DND-41 (cell line): ENCODE measurements at regions not wholly inside any gene's neighbourhood (a gene's known extent, or its start where the extent isn't known, plus 50 kb on each side); places are given as distances from the start of the nearest gene placed in this dataset.

Experiments
- ATAC-seq: fragments of 200-7000 bp; cut with Tn5 transposase; 3 replicates; pipeline ENCODE4 v1.9.1; 2021; ENCODE audit warnings: low read depth; ENCODE audit not compliant: insufficient read depth
- DNase-seq: peaks from one replicate; pipeline ENCODE4 v3.0.0-alpha.2; 2020
- H2AFZ ChIP-seq: 2 replicates; pipeline ENCODE4 v1.6.0; 2012; ENCODE audit warnings: low read depth, low read length
- H3K27ac ChIP-seq: 2 replicates; pipeline ENCODE4 v1.5.1; 2012; ENCODE audit warnings: low read length, inconsistent platforms
- H3K27me3 ChIP-seq: fragments of 200-600 bp; sonication (generic); 2 replicates; pipeline ENCODE4 v1.6.0; 2012; ENCODE audit warnings: low read length, mild to moderate bottlenecking, inconsistent platforms; ENCODE audit not compliant: insufficient read depth, poor library complexity
- H3K36me3 ChIP-seq: 2 replicates; pipeline ENCODE4 v1.5.1; 2012; ENCODE audit warnings: low read length, inconsistent platforms; ENCODE audit not compliant: insufficient read depth
- H3K4me1 ChIP-seq: 2 replicates; pipeline ENCODE4 v1.5.1; 2012; ENCODE audit warnings: mild to moderate bottlenecking, low read length; ENCODE audit not compliant: insufficient read depth
- H3K4me2 ChIP-seq: 2 replicates; pipeline ENCODE4 v1.6.0; 2012; ENCODE audit warnings: mild to moderate bottlenecking, moderate library complexity, low read length, inconsistent platforms; ENCODE audit not compliant: insufficient read depth
- H3K4me3 ChIP-seq, 2 experiments: fragments of 200-600 bp in 1 of 2; shearing (Covaris generic) in 1 of 2; 2 replicates each; pipeline ENCODE4 v1.5.1; 2012 to 2016; ENCODE audit warnings: inconsistent platforms in 2 of 2, low read length in 2 of 2, mild to moderate bottlenecking in 2 of 2, low read depth in 1 of 2, moderate library complexity in 1 of 2
- H3K79me2 ChIP-seq: 2 replicates; pipeline ENCODE4 v1.6.0; 2012; ENCODE audit warnings: low read length, inconsistent platforms; ENCODE audit not compliant: insufficient read depth
- H3K9ac ChIP-seq: 2 replicates; pipeline ENCODE4 v1.6.0; 2012; ENCODE audit warnings: low read depth, mild to moderate bottlenecking, inconsistent platforms, low read length, moderate library complexity
- H3K9me3 ChIP-seq: 2 replicates; pipeline ENCODE4 v1.5.1; 2012; ENCODE audit warnings: low read length, moderate library complexity, mild to moderate bottlenecking, inconsistent platforms; ENCODE audit not compliant: insufficient read depth, severe bottlenecking
- H4K20me1 ChIP-seq: 2 replicates; pipeline ENCODE4 v1.6.0; 2012; ENCODE audit warnings: low read length; ENCODE audit not compliant: insufficient read depth
- CTCF ChIP-seq: IDR thresholded peaks from 2 replicates; pipeline ENCODE4 v1.5.1; 2012; ENCODE audit warnings: borderline replicate concordance, low read length, moderate library complexity, mild to moderate bottlenecking; ENCODE audit not compliant: poor library complexity, severe bottlenecking; ENCODE audit errors: extremely low read depth
- EZH2 ChIP-seq: IDR thresholded peaks from 3 replicates; pipeline ENCODE4 v1.6.1; 2012; ENCODE audit warnings: borderline replicate concordance, low read depth, mild to moderate bottlenecking, moderate library complexity, low read length, inconsistent platforms; ENCODE audit not compliant: severe bottlenecking

- DNase-seq (no peak), ATAC-seq (peak; percentile 78)
- Histone ChIP-seq H3K4me2 (no peak overlapping the region), H3K27ac (no peak overlapping the region), H2AFZ (no peak overlapping the region), H4K20me1 (no peaks in the 10 kb centered on the region), H3K9me3 (no peaks in the 10 kb centered on the region), H3K36me3 (no peaks in the 10 kb centered on the region), H3K4me1 (no peaks in the 10 kb centered on the region), H3K27me3 (no peaks in the 10 kb centered on the region), H3K9ac (no peak overlapping the region), H3K4me3 (no peak overlapping the region), H3K79me2 (no peaks in the 10 kb centered on the region)
- TF ChIP-seq CTCF: peak; percentile 45
- no peak for TF ChIP-seq EZH2
Observed at GRCh38 chrX:8971116-8971515, 62.8 kb downstream of the FAM9B start.

GRCh38 chrX:8969378-8969777 is 64.5 kb downstream of the FAM9B start:
- Histone ChIP-seq H3K4me2 (no peak overlapping the region), H4K20me1 (no peaks in the 10 kb centered on the region), H3K36me3 (no peaks in the 10 kb centered on the region), H2AFZ (no peak overlapping the region), H3K9ac (no peak overlapping the region), H3K79me2 (no peaks in the 10 kb centered on the region), H3K4me1 (no peaks in the 10 kb centered on the region), H3K27ac (no peak overlapping the region), H3K27me3 (no peaks in the 10 kb centered on the region), H3K4me3 (no peak overlapping the region), H3K9me3 (no peaks in the 10 kb centered on the region)
- no peak for TF ChIP-seq CTCF
- no peak for TF ChIP-seq EZH2
- ATAC-seq: no peak
- DNase-seq: no peak

DNA sequence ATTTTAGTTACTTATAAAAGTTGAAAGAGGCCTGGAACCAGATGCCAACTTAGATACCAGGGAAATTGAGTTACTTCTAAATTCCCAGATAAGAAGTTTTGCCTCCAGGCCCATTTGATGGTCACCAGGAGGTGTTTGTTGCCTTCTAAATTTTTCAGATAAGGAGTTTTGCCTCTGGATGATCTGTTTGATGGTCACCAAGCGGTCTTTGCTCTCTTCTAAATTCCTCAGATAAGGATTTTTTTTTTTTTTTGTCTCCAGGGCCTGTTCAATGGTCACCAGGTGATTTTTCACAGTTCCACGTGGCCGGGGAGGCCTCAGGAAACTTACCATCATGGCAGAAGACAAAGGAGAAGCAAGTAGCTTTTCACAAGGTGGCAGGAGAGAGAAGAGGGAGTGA is 66.5 kb downstream of the FAM9B start:
- Histone ChIP-seq H4K20me1 (no peaks in the 10 kb centered on the region), H3K9me3 (no peaks in the 10 kb centered on the region), H3K36me3 (no peaks in the 10 kb centered on the region), H3K9ac (no peak overlapping the region), H3K27ac (no peak overlapping the region), H3K4me3 (no peak overlapping the region), H2AFZ (no peak overlapping the region), H3K4me2 (no peak overlapping the region), H3K27me3 (no peaks in the 10 kb centered on the region), H3K4me1 (no peaks in the 10 kb centered on the region), H3K79me2 (no peaks in the 10 kb centered on the region)
- TF ChIP-seq CTCF: no peak
- no peak for TF ChIP-seq EZH2
- DNase-seq (no peak), ATAC-seq (no peak)

GRCh38 chrX:8960957-8961468 is 72.9 kb downstream of the FAM9B start:
- no peak overlapping the region for H3K4me2 ChIP-seq
- no peak overlapping the region for H3K9ac ChIP-seq
- H2AFZ ChIP-seq: no peak overlapping the region
- TF ChIP-seq EZH2 (no peak), CTCF (no peak)
- no peaks in the 10 kb centered on the region for H3K27me3 ChIP-seq
- H3K4me3 ChIP-seq: no peak overlapping the region
- no peak overlapping the region for H3K27ac ChIP-seq
- no peaks in the 10 kb centered on the region for H3K4me1 ChIP-seq
- ATAC-seq (no peak), DNase-seq (no peak)
- no peaks in the 10 kb centered on the region for H3K9me3 ChIP-seq
- H3K79me2 ChIP-seq: no peaks in the 10 kb centered on the region
- H4K20me1 ChIP-seq: no peaks in the 10 kb centered on the region
- H3K36me3 ChIP-seq: no peaks in the 10 kb centered on the region
